GM12873 (cell line): ENCODE measurements at regions not wholly inside any gene's neighbourhood (a gene's known extent, or its start where the extent isn't known, plus 50 kb on each side); places are given as distances from the start of the nearest gene placed in this dataset.

ENCODE experiments used
- TF ChIP-seq, protein P1 (sequence below): IDR thresholded peaks from 2 replicates; pipeline ENCODE4 v1.5.1; 2012; ENCODE audit warnings: low read depth, mild to moderate bottlenecking, moderate library complexity, low read length, control low read depth; ENCODE audit not compliant: insufficient read depth; ENCODE audit errors: missing control alignments

GRCh38 chr12:107992870-107993451 lies 136.1 kb upstream of the WSCD2 start:
- TF ChIP-seq, protein P1, sequence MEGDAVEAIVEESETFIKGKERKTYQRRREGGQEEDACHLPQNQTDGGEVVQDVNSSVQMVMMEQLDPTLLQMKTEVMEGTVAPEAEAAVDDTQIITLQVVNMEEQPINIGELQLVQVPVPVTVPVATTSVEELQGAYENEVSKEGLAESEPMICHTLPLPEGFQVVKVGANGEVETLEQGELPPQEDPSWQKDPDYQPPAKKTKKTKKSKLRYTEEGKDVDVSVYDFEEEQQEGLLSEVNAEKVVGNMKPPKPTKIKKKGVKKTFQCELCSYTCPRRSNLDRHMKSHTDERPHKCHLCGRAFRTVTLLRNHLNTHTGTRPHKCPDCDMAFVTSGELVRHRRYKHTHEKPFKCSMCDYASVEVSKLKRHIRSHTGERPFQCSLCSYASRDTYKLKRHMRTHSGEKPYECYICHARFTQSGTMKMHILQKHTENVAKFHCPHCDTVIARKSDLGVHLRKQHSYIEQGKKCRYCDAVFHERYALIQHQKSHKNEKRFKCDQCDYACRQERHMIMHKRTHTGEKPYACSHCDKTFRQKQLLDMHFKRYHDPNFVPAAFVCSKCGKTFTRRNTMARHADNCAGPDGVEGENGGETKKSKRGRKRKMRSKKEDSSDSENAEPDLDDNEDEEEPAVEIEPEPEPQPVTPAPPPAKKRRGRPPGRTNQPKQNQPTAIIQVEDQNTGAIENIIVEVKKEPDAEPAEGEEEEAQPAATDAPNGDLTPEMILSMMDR = peak; percentile 81

- TF ChIP-seq, protein P1 = no peak
Observed at GRCh38 chr12:107998863-107999262, 130.2 kb upstream of the WSCD2 start.

GRCh38 chr12:108000111-108000510 lies 129.0 kb upstream of the WSCD2 start:
- TF ChIP-seq, protein P1 = no peak

DNA sequence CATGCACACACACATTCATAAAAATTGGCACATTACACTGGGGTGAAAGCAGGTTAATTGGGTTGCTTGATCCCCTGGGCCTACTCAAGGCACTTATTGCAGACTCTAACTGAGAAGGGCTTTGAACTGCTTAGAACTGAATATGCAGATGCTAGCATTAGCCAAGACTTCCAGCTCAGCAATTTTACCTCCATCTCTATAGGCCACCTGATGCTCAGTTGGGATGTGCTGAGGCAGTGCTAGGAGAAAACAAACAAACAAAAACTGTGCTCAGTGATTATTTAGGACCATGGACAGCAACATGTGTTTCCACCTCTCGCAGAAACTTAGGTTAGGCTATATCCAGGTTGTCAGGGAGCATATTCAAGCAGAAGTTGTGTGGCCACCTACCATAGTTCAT lies 124.8 kb upstream of the WSCD2 start:
- TF ChIP-seq, protein P1 = no peak

- TF ChIP-seq, protein P1 = no peak
Observed at GRCh38 chr12:108008163-108008905, 120.8 kb upstream of the WSCD2 start.

GRCh38 chr12:108009442-108010070 lies 119.5 kb upstream of the WSCD2 start:
- TF ChIP-seq, protein P1 = no peak

GRCh38 chr12:108016022-108016564 lies 113.0 kb upstream of the WSCD2 start:
- TF ChIP-seq, protein P1 = no peak
